ENCODE measurements at regions not wholly inside any gene's neighbourhood (a gene's known extent, or its start where the extent isn't known, plus 50 kb on each side); places are given as distances from the start of the nearest gene placed in this dataset.
"Not testable (repeated sequence)": the region's sequence is repeated elsewhere in the genome, so short reads cannot be mapped to it uniquely, and the experiment has no call there.

DNA sequence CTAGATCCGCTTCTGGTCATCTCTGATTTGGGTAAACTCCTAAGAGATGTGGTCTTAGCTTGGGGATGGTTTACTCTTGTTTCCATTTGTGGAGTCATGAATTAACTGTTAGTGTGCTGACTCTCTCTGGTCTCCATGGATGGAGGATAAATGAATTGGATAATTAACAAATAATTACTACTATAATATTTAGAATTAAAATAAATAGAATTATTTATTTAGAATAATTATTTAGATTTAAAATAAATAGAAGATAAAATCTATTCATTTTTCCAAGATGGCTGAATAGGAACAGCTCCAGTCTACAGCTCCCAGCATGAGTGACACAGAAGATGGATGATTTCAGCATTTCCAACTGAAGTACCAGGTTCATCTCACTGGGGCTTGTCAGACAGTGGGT is 1587.4 kb upstream of the AGA start:
- intact Hi-C loops (cut with DNase I), result no loop called here
- no peak for DNase-seq

DNA sequence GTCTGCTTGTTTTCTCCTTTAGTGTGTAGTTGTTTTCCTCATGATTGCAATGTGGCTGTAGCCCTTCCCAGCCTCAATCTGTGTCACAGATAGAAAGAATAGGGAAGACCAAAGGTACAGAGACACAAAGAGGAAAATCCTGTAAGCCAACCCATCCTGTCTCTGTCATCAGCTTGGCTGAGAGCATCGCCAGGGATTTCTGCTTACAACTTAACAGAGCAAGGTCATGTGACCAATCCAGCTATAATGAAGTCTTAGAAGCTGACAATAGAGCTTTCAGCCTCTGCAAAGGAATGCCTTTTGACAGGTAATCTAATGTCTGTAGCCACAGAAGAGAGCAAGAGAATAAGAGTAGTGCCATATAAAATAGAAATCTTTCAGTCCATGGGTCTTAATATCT is 1598.0 kb upstream of the AGA start:
- DNase-seq, result no peak
- intact Hi-C loops (cut with DNase I), result no loop called here

DNA sequence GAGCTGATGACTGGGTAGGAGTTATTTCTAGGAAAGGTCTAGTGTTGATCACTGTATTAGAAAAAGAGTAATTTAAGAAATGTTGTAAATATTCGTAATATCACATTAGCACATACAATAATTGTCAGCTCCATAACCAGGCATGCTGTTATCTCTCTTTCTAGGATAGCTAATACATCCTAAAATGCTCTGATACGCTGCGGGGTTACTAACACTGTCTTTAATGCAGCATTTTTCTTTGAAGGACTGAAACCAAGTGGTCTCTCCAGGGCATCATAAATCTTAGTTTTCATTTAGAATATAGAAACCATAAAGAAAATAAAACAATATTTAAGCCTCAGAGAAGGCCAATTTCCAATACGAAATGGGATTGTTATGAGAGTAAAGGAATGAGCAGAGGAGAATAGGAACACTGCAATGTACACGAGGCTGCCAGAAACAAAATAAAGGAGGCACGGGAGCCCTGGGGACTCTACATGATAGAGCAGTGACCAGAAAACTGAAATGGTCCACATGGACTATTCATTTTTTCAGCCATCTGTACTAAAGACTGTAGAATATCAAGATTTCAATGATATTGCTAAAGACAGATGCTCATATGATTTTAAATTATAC is 1606.7 kb upstream of the AGA start:
- DNase-seq, result no peak
- intact Hi-C loops (cut with DNase I), result no loop called here

DNA sequence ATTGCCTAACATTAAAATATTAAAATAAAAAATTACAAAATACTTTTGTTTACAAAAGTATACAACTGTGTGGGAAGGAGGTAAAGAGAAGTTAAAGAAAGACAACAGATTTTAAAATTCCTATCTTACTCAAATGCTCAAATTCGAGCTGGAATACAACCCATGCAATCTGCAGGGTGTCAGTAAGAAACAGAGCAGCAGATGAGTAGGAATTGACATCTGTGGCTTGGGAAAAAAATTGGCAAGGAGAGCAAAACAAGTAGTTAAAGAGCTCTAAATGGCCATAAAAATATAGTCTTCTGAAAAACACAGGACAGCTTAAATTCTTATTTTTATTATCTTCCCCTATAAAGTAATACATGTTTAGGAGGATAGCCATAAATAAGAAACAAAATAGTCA is 1609.0 kb upstream of the AGA start:
- no peak for DNase-seq

DNA sequence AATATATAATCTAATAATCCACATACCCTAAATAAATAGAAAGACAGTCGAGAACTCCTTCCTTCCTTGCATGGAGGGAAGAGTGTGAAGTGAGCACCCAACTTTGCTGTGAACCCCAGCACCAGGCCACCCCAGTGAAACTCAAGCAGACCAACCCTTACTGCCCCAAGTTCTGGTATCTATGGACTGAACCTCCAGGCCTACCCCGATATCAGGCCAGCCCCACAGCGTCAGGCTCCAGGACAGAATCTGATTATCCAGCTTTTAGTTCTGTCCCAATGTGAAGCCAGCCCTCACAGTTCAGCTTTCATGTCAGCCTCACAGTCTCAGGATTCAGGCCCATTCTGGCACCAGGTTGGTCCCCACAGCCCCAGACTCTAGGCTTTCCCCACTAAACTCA is 1617.2 kb upstream of the AGA start:
- intact Hi-C loops (cut with DNase I), result no loop called here
- peak in 1 of 10 donors; percentile 51 for DNase-seq

More for the DNA sequence above, 1609.0 kb upstream of the AGA start:
- intact Hi-C loops (cut with DNase I), result no loop called here

DNA sequence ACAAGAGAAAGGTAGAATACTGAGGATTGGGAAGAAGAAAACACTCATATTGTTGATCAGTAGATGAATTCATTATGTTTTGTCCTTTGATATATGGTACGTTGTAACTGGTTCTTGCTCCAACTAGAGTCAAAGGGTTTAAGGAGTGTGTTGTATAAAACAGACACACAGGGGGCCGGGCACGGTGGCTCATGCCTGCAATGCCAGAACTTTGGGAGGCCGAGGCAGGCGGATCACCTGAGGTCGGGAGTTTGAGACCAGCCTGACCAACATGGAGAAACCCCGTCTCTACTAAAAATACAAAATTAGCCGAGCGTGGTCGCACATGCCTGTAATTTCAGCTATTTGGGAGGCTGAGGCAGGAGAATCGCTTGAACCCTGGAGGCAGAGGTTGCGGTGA is 1624.0 kb upstream of the AGA start:
- peak in 1 of 10 donors; percentile 67 for DNase-seq
- intact Hi-C loops (cut with DNase I), result not testable (repeated sequence)

DNA sequence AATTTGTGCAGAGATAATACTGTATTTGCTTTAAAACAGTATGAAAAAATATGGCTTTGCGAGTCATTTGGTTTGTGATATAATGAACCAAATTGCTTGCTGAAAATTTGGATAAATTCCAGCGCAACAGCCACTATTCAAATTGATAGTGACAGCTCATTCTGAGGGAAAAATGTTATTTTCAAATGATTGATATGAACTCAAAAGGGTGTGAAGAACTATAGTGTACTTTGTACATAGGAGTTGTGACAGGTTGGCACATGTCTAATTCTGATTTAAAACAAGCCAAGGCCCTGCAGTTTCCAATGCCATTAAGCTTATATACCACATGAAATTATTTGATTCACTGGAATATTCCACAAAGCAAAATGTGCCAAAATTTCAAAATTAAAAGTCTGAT is 1628.9 kb upstream of the AGA start:
- intact Hi-C loops (cut with DNase I), result no loop called here
- DNase-seq, result no peak

DNA sequence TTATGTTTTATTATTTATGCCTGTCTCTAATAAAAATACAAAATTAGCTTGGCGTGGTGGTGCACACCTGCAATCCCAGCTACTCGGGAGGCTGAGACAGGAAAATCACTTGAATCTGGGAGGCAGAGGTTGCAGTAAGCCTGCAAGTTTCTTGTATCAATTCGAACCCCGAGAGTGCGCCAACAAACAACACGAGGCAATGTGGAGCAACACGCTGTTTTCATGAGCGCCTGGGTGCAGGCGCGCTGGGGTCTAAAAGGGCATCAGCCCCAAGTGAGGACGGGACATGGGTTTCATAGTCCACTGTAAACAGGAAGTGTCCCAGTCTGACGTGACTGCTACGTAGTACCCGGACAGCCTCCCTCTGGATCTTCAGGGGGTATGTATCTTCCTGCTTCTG is 1634.6 kb upstream of the AGA start:
- peak in 1 of 10 donors; percentile 57 for DNase-seq
- intact Hi-C loops (cut with DNase I), result no loop called here

DNA sequence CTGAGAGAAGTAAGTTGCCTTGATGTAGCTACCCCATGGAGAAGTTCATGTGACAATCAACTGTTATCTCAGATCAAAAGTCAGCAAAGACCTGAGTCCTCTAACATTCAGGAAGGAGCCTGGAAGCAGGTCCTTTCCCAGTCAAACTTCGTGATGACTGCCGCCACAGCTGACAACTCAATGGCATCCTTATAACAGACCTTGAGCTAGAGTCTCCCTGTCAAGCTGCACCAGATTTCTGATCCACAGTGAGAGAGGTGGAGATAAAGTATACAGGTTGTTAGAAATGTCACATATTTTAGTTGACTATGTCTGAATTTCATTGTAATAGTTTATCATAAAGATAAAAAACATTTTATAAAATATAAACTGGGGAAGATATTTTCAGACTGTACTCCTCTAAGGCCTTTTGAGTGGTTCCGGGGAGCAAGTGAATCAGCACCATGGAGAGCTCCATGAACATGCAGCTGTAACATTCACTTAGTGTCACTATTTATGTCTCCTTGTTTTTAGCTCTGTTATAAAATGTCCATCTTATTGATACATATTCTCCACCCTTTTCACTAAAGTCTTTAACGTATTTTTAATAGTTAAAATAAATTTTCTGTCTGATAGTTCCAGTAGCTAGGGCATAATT is 1653.5 kb upstream of the AGA start:
- DNase-seq, result peak in 1 of 10 donors; percentile 14
- intact Hi-C loops (cut with DNase I), result no loop called here

DNA sequence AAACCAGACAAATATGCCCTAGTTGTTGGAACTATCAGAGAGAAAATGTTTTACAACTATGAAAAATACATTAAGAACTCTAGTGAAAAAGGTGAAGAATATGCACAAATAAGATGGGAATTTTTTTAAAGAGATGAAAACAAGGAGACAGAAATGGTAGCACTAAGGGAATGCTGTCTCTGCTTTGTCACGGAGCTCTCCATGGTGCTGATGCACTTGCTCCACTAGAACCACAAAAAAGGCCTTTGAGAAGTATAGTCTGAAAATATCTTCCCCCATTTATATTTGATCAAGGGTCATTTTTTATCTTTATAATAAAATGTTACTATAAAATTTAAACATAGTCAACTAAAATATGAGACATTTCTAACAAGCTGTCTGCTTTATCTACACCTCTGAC is 1655.5 kb upstream of the AGA start:
- intact Hi-C loops (cut with DNase I), result no loop called here
- DNase-seq, result no peak

DNA sequence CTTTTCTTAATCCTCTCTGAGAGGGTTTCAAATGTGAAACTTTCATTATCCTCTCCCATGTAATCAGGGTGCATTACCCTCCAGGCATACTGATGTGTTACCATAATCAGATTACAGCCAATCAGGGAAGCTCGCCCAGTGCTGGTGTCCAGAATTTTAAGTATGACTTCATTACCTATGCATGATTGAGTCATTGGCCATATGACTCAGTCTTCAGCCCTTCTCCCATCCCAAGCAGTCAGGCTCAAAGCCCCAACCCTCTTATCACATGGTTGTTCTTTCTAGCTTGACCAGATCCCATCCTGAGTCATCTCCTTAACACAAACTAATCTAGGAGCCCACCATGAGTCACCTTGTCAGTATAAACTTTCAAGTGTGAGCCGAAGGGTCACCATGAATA is 1668.1 kb upstream of the AGA start:
- intact Hi-C loops (cut with DNase I), result no loop called here

DNA sequence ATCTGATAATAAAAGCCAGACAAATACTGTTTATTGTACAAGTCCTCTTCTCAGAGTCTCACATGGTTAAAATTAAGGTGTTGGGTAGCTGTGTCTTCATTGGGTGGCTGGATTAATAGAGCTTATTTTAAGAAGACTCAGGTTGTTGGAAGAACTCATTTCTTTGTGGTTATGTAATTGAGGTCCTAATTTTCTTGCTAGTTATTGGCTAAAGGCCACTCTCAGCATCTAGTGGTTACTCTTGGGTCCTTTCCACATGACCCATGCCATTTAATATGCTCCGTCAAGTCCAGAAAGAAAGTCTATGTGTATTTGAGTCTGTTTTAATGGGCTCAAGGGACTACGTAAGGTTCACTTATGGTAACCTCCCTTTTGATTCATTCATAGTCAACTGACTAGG is 1668.6 kb upstream of the AGA start:
- intact Hi-C loops (cut with DNase I), result no loop called here
- no peak for DNase-seq

More for the DNA sequence above, 1668.1 kb upstream of the AGA start:
- no peak for DNase-seq

DNA sequence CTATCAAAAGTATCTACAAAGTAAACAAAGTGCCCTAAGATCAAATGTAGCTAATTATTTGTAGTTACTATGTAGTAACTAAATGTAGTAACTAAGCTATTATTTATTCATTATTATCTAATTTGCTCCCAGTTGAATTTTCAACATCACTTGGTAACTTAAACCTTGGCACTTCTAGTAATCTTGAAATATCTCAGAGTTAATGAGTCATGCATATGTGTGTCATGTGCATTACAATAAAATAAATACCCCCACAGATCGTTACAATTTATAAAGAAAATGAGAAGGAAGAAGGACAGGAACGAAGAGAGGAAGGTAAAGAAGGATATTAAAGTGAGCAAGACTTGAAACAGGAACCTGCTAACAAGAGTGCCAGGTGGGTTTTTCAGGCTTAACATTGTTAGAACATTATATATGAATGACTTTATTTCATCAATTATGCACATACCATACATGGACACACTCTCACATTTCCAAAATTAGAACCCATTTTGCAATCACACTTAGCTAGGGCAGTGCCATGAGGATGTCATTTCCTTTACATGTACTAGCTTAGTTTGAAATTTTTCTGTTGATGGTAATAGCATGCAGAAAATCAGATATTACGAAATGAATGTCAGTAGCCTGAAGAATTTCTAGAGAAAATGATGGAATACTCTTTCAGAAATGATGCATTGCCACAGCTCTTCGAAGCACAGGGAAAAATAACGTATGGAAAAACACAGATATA is 1670.4 kb upstream of the AGA start:
- intact Hi-C loops (cut with DNase I), result no loop called here
- no peak for DNase-seq

DNA sequence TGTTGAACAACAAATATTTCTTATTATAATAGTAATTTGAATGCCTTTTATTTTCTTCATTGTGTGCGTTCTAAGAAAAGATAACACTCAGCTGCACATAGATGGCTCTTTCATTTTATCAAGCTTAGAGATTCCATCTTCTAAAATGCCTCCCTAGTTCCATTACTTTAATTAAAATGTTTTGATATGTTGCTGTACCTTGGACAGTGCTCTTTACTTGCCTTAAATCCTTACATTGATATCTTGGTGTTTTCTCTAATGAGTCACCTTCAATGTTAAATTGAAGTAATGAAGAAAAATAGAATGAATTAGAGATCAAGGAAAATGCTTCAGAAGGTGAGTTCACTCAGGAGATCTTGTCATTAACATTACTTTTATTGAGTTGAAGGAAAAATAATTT is 1672.4 kb upstream of the AGA start:
- no peak for DNase-seq
- intact Hi-C loops (cut with DNase I), result no loop called here

DNA sequence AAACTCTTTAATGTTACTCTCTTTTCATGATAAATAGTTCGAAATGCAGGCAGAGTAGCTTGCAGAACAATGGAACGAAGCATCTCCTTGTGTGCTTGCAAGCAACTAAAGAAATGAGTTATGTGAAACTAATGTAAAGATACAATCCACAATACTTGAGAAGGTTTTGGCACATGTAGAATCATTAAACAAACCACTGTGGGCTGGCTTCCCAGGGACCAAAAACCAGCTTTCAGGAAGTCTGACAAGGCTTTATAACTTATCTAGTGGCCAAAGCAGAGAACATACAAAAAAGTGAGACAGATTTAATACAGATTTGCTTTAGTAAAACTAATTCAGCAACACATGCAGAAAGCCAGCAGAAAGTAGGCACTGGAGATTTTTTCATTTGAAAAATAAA is 1673.8 kb upstream of the AGA start:
- no peak for DNase-seq
- intact Hi-C loops (cut with DNase I), result no loop called here

DNA sequence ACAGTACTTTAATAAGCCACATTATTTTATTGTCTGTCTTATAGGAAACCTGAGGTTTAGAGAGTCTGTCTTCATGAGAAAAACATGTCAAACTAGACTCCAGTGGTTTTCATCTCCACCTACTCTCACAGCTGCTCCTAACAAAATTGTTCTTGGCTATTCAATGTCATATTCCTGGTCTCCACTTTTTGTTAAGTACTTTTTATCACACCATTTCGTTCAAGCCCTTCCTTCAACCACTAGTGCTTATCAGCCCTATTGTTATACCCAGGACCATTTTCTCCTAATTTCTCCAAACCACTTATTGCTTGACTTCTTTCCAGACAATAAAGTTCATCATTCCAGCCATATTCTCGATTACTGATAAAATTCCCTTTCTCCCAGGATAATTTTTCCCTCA is 1674.3 kb upstream of the AGA start:
- intact Hi-C loops (cut with DNase I), result no loop called here
- no peak for DNase-seq

DNA sequence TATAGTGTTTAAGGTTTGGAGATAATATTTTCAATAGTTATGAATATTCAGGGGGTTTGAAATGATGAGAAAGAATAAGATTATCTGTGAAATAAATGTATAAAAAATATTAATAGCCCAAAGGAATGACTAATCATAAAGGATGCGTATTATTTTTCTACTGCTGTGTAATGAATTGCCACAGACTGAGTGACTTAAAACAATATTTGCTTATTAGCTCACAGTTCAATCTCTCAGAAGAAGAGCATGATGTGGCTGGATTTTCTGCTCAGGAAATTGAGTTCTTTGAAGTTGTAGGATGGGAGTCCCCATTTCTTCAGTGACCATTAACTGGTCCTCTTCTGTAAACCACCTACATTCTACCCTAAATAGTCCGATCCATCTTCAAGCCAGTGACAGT is 1680.8 kb upstream of the AGA start:
- no peak for DNase-seq
- intact Hi-C loops (cut with DNase I), result no loop called here

DNA sequence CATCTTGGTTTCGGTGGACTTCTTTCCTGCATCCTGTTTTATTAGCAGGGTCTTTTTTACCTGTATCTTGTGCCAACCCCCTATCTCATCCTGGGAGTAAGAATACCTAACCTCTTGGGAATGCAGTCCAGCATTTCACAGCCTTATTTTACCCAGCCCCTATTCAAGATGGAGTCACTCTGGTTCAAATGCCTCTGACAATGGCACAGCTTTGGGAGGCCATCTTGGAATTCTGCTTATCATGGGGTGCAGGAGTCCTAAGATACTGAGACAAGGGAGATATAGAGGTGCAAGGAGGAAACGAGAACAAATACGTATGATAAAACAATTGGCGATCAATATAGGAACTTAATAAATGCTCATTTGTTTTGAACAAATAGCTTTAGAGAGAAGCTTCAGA is 1682.2 kb upstream of the AGA start:
- intact Hi-C loops (cut with DNase I), result no loop called here
- DNase-seq, result no peak

DNA sequence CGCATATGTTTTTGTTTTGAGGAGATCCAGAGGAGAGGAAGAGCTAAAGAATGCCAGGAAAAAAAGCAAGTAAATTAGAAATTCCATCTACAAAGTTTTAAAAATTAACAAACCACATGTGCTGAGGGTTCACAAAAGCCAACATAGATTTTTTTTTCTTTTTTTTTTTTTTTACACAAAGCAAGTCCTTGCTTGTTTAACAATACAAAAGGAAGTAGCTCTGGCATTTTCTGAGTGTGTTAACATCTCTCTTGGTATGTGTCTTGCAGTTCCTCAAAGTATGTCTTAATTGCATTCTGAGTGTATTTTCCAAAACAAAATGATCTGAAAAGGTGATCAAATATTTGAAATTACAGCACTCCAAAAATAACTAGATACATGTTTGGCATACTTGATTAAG is 1682.7 kb upstream of the AGA start:
- intact Hi-C loops (cut with DNase I), result no loop called here
- no peak for DNase-seq

DNA sequence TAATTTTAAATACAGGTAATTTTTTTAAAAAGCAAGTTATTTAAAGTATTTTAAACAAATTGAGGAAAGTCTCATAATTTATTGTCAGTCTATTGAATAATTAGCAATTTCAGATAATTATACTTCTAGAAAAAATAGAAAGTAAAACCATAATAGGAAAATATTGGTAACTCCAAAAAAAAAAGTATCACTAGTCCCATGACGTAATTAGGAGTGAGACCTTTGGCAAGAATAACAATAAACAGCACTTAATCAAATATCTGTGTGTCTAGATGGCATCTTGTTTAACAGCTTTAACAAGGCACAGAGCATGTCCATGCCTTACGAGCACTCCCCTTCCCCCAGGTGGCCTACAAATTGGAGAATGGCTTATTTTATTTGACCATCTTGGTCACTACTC is 1683.6 kb upstream of the AGA start:
- no peak for DNase-seq
- intact Hi-C loops (cut with DNase I), result no loop called here

DNA sequence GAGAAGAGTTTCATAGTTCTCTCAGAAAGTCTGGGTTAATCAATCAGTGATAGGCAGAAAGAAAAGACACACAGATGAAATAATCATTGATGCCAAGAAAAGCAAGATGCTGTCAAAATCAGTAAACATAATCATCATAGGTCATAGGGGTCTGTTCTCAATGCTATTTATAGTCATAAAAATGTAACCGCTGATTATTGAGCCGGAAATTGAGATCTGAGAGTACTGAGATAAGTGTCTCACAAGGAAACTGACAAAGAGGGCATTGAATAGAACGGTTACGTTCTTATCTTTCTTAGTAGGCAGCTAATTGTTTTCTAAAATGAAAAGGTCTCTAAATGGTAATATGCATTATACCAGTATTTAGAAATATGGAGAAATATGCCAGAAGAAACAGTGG is 1686.1 kb upstream of the AGA start:
- no peak for DNase-seq
- intact Hi-C loops (cut with DNase I), result no loop called here

DNA sequence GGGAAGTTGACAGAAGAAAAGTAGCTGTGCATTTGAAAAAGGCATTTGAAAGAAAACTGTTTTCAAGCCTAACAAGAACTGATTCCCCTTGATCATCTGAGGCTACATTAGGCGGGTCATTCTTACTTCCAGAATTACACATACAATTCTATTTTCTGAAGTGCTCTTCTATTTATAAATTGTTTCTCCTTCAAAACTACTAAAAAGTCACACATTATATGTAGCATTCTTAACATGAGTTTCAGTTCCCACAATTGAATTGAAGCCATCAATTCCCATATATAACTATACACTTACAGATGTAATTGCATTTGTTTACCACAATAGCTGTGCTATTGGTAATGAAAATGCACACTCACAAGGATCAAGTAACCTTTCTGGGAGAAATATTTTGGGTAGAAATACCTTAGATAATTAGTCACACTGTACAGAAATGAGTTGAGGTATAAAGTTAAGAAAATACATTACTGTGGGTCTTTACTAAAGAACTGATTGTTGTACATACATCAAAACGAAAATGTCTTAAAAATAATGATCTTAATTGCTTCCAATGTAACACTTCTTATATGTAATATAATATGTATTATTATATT is 1688.0 kb upstream of the AGA start:
- intact Hi-C loops (cut with DNase I), result no loop called here
- no peak for DNase-seq
